ENCODE measurements at regions not wholly inside any gene's neighbourhood (a gene's known extent, or its start where the extent isn't known, plus 50 kb on each side); places are given as distances from the start of the nearest gene placed in this dataset.

DNA sequence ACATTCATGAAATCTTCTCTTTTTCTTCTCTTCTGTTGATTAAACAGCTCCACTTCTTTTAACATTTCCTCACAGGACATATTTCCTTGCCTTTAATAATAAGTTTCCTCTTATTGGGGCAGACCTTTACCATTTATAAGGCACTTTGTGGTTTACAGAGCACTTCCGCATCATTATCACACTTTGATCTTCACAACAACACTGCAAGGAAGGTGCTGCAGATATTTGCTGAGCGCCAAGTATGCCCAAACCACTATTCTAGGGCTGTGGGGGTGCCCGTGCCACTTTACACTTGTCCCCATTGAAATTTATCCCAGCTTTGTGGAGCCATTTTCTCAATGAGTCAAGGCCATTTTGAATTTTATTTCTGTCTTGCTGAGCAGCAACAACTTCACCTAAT, 246.6 kb downstream of the SS18 start:
- TF ChIP-seq, protein P1, sequence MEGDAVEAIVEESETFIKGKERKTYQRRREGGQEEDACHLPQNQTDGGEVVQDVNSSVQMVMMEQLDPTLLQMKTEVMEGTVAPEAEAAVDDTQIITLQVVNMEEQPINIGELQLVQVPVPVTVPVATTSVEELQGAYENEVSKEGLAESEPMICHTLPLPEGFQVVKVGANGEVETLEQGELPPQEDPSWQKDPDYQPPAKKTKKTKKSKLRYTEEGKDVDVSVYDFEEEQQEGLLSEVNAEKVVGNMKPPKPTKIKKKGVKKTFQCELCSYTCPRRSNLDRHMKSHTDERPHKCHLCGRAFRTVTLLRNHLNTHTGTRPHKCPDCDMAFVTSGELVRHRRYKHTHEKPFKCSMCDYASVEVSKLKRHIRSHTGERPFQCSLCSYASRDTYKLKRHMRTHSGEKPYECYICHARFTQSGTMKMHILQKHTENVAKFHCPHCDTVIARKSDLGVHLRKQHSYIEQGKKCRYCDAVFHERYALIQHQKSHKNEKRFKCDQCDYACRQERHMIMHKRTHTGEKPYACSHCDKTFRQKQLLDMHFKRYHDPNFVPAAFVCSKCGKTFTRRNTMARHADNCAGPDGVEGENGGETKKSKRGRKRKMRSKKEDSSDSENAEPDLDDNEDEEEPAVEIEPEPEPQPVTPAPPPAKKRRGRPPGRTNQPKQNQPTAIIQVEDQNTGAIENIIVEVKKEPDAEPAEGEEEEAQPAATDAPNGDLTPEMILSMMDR (conservative IDR thresholded peaks at IDR 0.05) = no peak
- TF ChIP-seq EZH2 (IDR thresholded peaks at IDR 0.05; ENCODE audit: low read depth) = no peak
- CTCF ChIA-PET = no interaction called here
- Histone ChIP-seq H3K4me1 (replicated peaks; ENCODE audit: insufficient read depth) (no peaks in the 10 kb centered on the region), H3K27me3 (ENCODE audit: insufficient read depth, low read depth) (no peaks in the 10 kb centered on the region), H3K4me3 (no peak overlapping the region), H3K9me3 (ENCODE audit: insufficient read depth, low read depth) (no peaks in the 10 kb centered on the region), H4K20me1 (ENCODE audit: insufficient read depth) (no peaks in the 10 kb centered on the region), H3K36me3 (ENCODE audit: low read depth) (no peaks in the 10 kb centered on the region), H3K9me2 (ENCODE audit: insufficient read depth) (no peaks in the 10 kb centered on the region), H2AFZ (no peak overlapping the region), H3K79me2 (ENCODE audit: low read depth) (no peaks in the 10 kb centered on the region), H3F3A (ENCODE audit: insufficient read depth, low read depth) (no peaks in the 10 kb centered on the region), H3K4me2 (no peak overlapping the region), H3K27ac (no peak overlapping the region)
- intact Hi-C loops (cut with micrococcal nuclease; ENCODE audit: unreplicated experiment) = no loop called here
- no TSS peak for BruUV-seq (replicated peaks)
- DNase-seq = no peak
- POLR2A ChIA-PET (ENCODE audit: unreplicated experiment) = no interaction called here

DNA sequence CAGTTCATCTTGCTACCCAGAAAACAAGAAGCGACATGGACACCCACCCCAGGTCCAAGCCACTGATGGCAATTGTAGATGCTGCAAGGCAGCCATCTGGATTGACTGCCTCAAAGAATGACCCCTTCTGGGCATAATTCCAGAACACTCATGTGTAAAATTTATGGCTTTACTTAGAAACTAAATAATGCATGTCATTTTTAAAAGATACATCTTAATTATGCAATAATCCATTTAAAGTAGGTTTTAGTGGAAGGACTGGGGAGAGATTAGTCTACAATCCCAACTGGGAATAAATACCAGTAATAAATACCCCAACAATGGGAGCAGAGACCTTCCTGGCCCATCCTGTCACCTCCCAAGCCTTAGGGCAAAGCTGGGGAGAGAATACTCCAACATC, 247.7 kb downstream of the SS18 start:
- Histone ChIP-seq H3K4me2 (no peak overlapping the region), H3K79me2 (ENCODE audit: low read depth) (no peaks in the 10 kb centered on the region), H3K27ac (no peak overlapping the region), H3F3A (ENCODE audit: insufficient read depth, low read depth) (no peaks in the 10 kb centered on the region), H3K9me3 (ENCODE audit: insufficient read depth, low read depth) (no peaks in the 10 kb centered on the region), H2AFZ (no peak overlapping the region), H3K4me1 (replicated peaks; ENCODE audit: insufficient read depth) (no peaks in the 10 kb centered on the region), H3K27me3 (ENCODE audit: insufficient read depth, low read depth) (no peaks in the 10 kb centered on the region), H3K4me3 (no peak overlapping the region), H3K36me3 (ENCODE audit: low read depth) (no peaks in the 10 kb centered on the region), H4K20me1 (ENCODE audit: insufficient read depth) (no peaks in the 10 kb centered on the region), H3K9me2 (ENCODE audit: insufficient read depth) (no peaks in the 10 kb centered on the region)
- ChIA-PET CTCF (no interaction called here), POLR2A (ENCODE audit: unreplicated experiment) (no interaction called here)
- no peak for DNase-seq
- no TSS peak for BruUV-seq (replicated peaks)
- TF ChIP-seq EZH2 (IDR thresholded peaks at IDR 0.05; ENCODE audit: low read depth) = no peak
- TF ChIP-seq, protein P1 (conservative IDR thresholded peaks at IDR 0.05) = no peak
- intact Hi-C loops (cut with micrococcal nuclease; ENCODE audit: unreplicated experiment) = no loop called here

DNA sequence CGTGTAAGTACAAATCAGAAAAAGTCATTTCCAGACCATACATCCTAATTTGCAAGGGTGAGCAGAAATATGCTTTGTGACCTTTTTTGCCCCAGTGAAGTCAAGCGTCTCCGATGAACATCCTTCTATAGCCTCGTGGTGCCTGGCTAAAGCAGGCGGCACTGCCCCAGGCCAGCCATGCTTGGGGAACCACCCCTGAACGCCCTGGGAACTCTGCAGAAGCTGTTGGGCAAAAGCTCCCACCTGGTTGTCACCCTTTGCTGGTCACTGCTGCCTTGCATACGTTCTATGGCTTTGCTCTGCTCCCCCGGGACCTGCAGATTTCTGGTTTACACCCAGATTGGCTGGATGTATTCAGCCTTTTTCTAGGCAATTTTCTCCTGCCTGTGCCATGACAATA, 256.4 kb downstream of the SS18 start:
- H3K27ac ChIP-seq = no peak overlapping the region
- no peak overlapping the region for H2AFZ ChIP-seq
- intact Hi-C loops (cut with micrococcal nuclease; ENCODE audit: unreplicated experiment) = no loop called here
- H3F3A ChIP-seq (ENCODE audit: insufficient read depth, low read depth) = no peaks in the 10 kb centered on the region
- no TSS peak for BruUV-seq (replicated peaks)
- H3K9me2 ChIP-seq (ENCODE audit: insufficient read depth) = no peaks in the 10 kb centered on the region
- no peaks in the 10 kb centered on the region for H3K9me3 ChIP-seq (ENCODE audit: insufficient read depth, low read depth)
- CTCF ChIA-PET = no interaction called here
- TF ChIP-seq, protein P1 (conservative IDR thresholded peaks at IDR 0.05) = no peak
- TF ChIP-seq EZH2 (IDR thresholded peaks at IDR 0.05; ENCODE audit: low read depth) = no peak
- POLR2A ChIA-PET (ENCODE audit: unreplicated experiment) = no interaction called here
- no peaks in the 10 kb centered on the region for H3K36me3 ChIP-seq (ENCODE audit: low read depth)
- DNase-seq = no peak
- H3K4me2 ChIP-seq = no peak overlapping the region
- H3K4me1 ChIP-seq (replicated peaks; ENCODE audit: insufficient read depth) = no peaks in the 10 kb centered on the region
- no peaks in the 10 kb centered on the region for H3K27me3 ChIP-seq (ENCODE audit: insufficient read depth, low read depth)
- H3K4me3 ChIP-seq = no peak overlapping the region
- no peaks in the 10 kb centered on the region for H3K79me2 ChIP-seq (ENCODE audit: low read depth)
- H4K20me1 ChIP-seq (ENCODE audit: insufficient read depth) = no peaks in the 10 kb centered on the region

Measured in PC-9 (cell line).